H9 (cell line): ENCODE measurements at regions not wholly inside any gene's neighbourhood (a gene's known extent, or its start where the extent isn't known, plus 50 kb on each side); places are given as distances from the start of the nearest gene placed in this dataset.

Experiments
- DNase-seq: peaks from one replicate; pipeline ENCODE4 v3.0.0-alpha.2; 2017
- H2AFZ ChIP-seq: one replicate; pipeline ENCODE4 v1.6.1; 2013; ENCODE audit warnings: mild to moderate bottlenecking, low read length, control low read depth, moderate library complexity
- H2AK5ac ChIP-seq: 2 replicates; pipeline ENCODE4 v1.6.1; 2013; ENCODE audit warnings: low read length, control low read depth, mixed read lengths; ENCODE audit not compliant: insufficient read length
- H2BK120ac ChIP-seq: one replicate; pipeline ENCODE4 v1.6.1; 2013; ENCODE audit warnings: low read depth, mild to moderate bottlenecking, low read length, control low read depth, inconsistent platforms; ENCODE audit not compliant: poor library complexity, severe bottlenecking
- H2BK12ac ChIP-seq: 2 replicates; pipeline ENCODE4 v1.6.1; 2013; ENCODE audit warnings: low read length, control low read depth, mixed read lengths, low read depth; ENCODE audit not compliant: insufficient read length
- H2BK15ac ChIP-seq: 2 replicates; pipeline ENCODE4 v1.6.1; 2013; ENCODE audit warnings: low read depth, low read length, control low read depth
- H2BK20ac ChIP-seq: one replicate; pipeline ENCODE4 v1.6.1; 2013; ENCODE audit warnings: low read depth, mild to moderate bottlenecking, low read length, control low read depth, inconsistent platforms; ENCODE audit not compliant: poor library complexity, severe bottlenecking
- H2BK5ac ChIP-seq: 2 replicates; pipeline ENCODE4 v1.6.1; 2013; ENCODE audit warnings: low read length, control low read depth, mixed read lengths; ENCODE audit not compliant: insufficient read length
- H3K14ac ChIP-seq: 2 replicates; pipeline ENCODE4 v1.6.1; 2013; ENCODE audit warnings: low read length, control low read depth; ENCODE audit not compliant: insufficient read depth
- H3K18ac ChIP-seq: 2 replicates; pipeline ENCODE4 v1.6.1; 2013; ENCODE audit warnings: low read depth, mild to moderate bottlenecking, mixed read lengths, low read length, control low read depth; ENCODE audit not compliant: insufficient read length
- H3K23ac ChIP-seq: 2 replicates; pipeline ENCODE4 v1.6.1; 2013; ENCODE audit warnings: low read length, control low read depth, mixed read lengths, low read depth; ENCODE audit not compliant: insufficient read length
- H3K23me2 ChIP-seq: 2 replicates; pipeline ENCODE4 v1.6.1; 2013; ENCODE audit warnings: low read depth, mild to moderate bottlenecking, mixed read lengths, low read length, control low read depth; ENCODE audit not compliant: insufficient read length, poor library complexity, severe bottlenecking
- H3K27ac ChIP-seq: 2 replicates; pipeline ENCODE4 v1.5.1; 2013; ENCODE audit warnings: low read length, control low read depth, mixed read lengths, low read depth; ENCODE audit not compliant: insufficient read length
- H3K27me3 ChIP-seq: 2 replicates; pipeline ENCODE4 v1.6.1; 2013; ENCODE audit warnings: low read length, control low read depth, inconsistent platforms; ENCODE audit not compliant: insufficient read depth
- H3K4ac ChIP-seq: 2 replicates; pipeline ENCODE4 v1.6.1; 2013; ENCODE audit warnings: low read depth, mild to moderate bottlenecking, control low read depth, inconsistent platforms, low read length, moderate library complexity
- H3K4me1 ChIP-seq: 2 replicates; pipeline ENCODE4 v1.6.1; 2013; ENCODE audit warnings: low read length, control low read depth, inconsistent platforms; ENCODE audit not compliant: insufficient read depth
- H3K4me2 ChIP-seq: 2 replicates; pipeline ENCODE4 v1.6.1; 2013; ENCODE audit warnings: low read length, control low read depth, mixed read lengths; ENCODE audit not compliant: insufficient read length, insufficient read depth
- H3K56ac ChIP-seq: 2 replicates; pipeline ENCODE4 v1.6.1; 2013; ENCODE audit warnings: low read depth, mild to moderate bottlenecking, mixed read lengths, low read length, control low read depth; ENCODE audit not compliant: insufficient read length
- H3K79me1 ChIP-seq: 2 replicates; pipeline ENCODE4 v1.6.1; 2013; ENCODE audit warnings: low read depth, mild to moderate bottlenecking, moderate library complexity, low read length, control low read depth, inconsistent platforms; ENCODE audit not compliant: insufficient read depth, poor library complexity, severe bottlenecking
- H3K79me2 ChIP-seq: 2 replicates; pipeline ENCODE4 v1.6.1; 2013; ENCODE audit warnings: low read length, control low read depth, inconsistent platforms; ENCODE audit not compliant: insufficient read depth
- H3K9ac ChIP-seq: 2 replicates; pipeline ENCODE4 v1.6.1; 2013; ENCODE audit warnings: low read length, control low read depth, mixed read lengths; ENCODE audit not compliant: insufficient read length; ENCODE audit errors: extremely low read depth
- H3K9me3 ChIP-seq: one replicate; pipeline ENCODE4 v1.6.1; 2013; ENCODE audit warnings: low read depth, low read length, inconsistent platforms; ENCODE audit not compliant: control insufficient read depth
- H3T11ph ChIP-seq: one replicate; pipeline ENCODE4 v1.6.1; 2013; ENCODE audit warnings: mild to moderate bottlenecking, low read length, control low read depth, inconsistent platforms
- H4K20me1 ChIP-seq: one replicate; pipeline ENCODE4 v1.6.1; 2013; ENCODE audit not compliant: control insufficient read depth, insufficient read length, insufficient read depth
- H4K5ac ChIP-seq: 2 replicates; pipeline ENCODE4 v1.6.1; 2013; ENCODE audit warnings: low read depth, mild to moderate bottlenecking, mixed read lengths, low read length, control low read depth; ENCODE audit not compliant: insufficient read length
- H4K8ac ChIP-seq: replicated peaks from 2 replicates; pipeline ENCODE4 v1.6.1; 2013; ENCODE audit warnings: low read length, control low read depth, mixed read lengths, low read depth; ENCODE audit not compliant: insufficient read length
- H4K91ac ChIP-seq: 2 replicates; pipeline ENCODE4 v1.6.1; 2013; ENCODE audit warnings: low read depth, mild to moderate bottlenecking, moderate library complexity, mixed read lengths, low read length, control low read depth; ENCODE audit not compliant: insufficient read length
- H3K27ac Mint-ChIP-seq, 3 experiments: 2 replicates in 2 of 3; 3 replicates in 1 of 3; pipeline ENCODE4 v1.8.0; 2020 to 2021; ENCODE audit warnings: mixed read lengths in 3 of 3, mild to moderate bottlenecking in 1 of 3, moderate library complexity in 1 of 3
- H3K27me3 Mint-ChIP-seq: 2 replicates; pipeline ENCODE4 v1.8.0; 2021; ENCODE audit warnings: low read depth, mild to moderate bottlenecking, moderate library complexity, mixed read lengths
- H3K36me3 Mint-ChIP-seq, 3 experiments: 2 replicates in 2 of 3; 3 replicates in 1 of 3; pipeline ENCODE4 v1.8.0; 2020 to 2021; ENCODE audit warnings: low read depth in 3 of 3, mixed read lengths in 3 of 3; ENCODE audit not compliant: insufficient read depth in 1 of 3
- H3K4me1 Mint-ChIP-seq, 2 experiments: 2 replicates each; pipeline ENCODE4 v1.8.0; 2020; ENCODE audit warnings: mixed read lengths in 2 of 2
- H3K4me3 Mint-ChIP-seq, 2 experiments: 2 replicates in 1 of 2; 3 replicates in 1 of 2; pipeline ENCODE4 v1.8.0; 2020 to 2021; ENCODE audit warnings: mild to moderate bottlenecking in 2 of 2, mixed read lengths in 2 of 2, moderate library complexity in 1 of 2
- H3K9me3 Mint-ChIP-seq, 2 experiments: 2 replicates in 1 of 2; 3 replicates in 1 of 2; pipeline ENCODE4 v1.8.0; 2020; ENCODE audit warnings: mild to moderate bottlenecking in 2 of 2, mixed read lengths in 2 of 2, moderate library complexity in 1 of 2
- CTCF ChIP-seq: fragments of 200-600 bp; sonication (generic); conservative IDR thresholded peaks from 3 replicates; pipeline ENCODE4 v1.8.0; 2021; ENCODE audit warnings: antibody characterized with exemption, mild to moderate bottlenecking
- WGBS: extraction: QIAGEN DNeasy Blood & Tissue Kit; methylation state at CpG from one replicate; pipeline ENCODE4 v1.1.7; 2013; ENCODE audit warnings: missing lambda C conversion rate, low lambda C conversion rate, mixed read lengths; ENCODE audit not compliant: insufficient read length; ENCODE audit errors: extremely low coverage; 5-methylcytosine and 5-hydroxymethylcytosine counted together

GRCh38 chr7:65746398-65746669, 126.5 kb upstream of the VKORC1L1 start:
- no CpG with 5 or more reads among the region's 3 CpGs for WGBS
- DNase-seq = no peak
- H3K79me2 ChIP-seq = peaks cover under 1% of the 10 kb centered on the region; the same call in 1 of the 2 replicates

More at GRCh38 chr7:65746398-65746669, 126.5 kb upstream of the VKORC1L1 start:
- Histone ChIP-seq H2AK5ac (no peak overlapping the region), H3K27me3 (no peaks in the 10 kb centered on the region), H4K91ac (no peak overlapping the region), H3K9ac (no peak overlapping the region), H3K23ac (no peak overlapping the region), H3K56ac (no peak overlapping the region), H3K23me2 (no peaks in the 10 kb centered on the region), H3K4me2 (no peak overlapping the region), H3K4ac (no peak overlapping the region), H2BK15ac (no peak overlapping the region), H3K4me1 (no peaks in the 10 kb centered on the region), H2BK12ac (no peak overlapping the region), H3K79me1 (no peaks in the 10 kb centered on the region), H3K14ac (no peak overlapping the region), H2BK120ac (no peak overlapping the region), H3K18ac (no peak overlapping the region), H3K9me3 (no peaks in the 10 kb centered on the region), H4K5ac (no peak overlapping the region), H2AFZ (no peak overlapping the region), H3K27ac (no peak overlapping the region), H4K20me1 (no peaks in the 10 kb centered on the region), H2BK5ac (no peak overlapping the region), H3T11ph (no peak overlapping the region), H4K8ac (no peak overlapping the region), H2BK20ac (no peak overlapping the region)
- Mint-ChIP-seq H3K27me3 (no peaks in the 10 kb centered on the region), H3K4me3 (no peak overlapping the region), H3K27ac (no peak overlapping the region), H3K4me1 (peaks cover 0 to 8% of the 10 kb centered on the region in 2 experiments; a peak in 1 of 4 replicates), H3K36me3 (peaks cover 0 to 5% (median under 1%) of the 10 kb centered on the region in 3 experiments; a peak in 2 of 7 replicates), H3K9me3 (no peaks in the 10 kb centered on the region; a peak in 1 of 5 replicates)
- TF ChIP-seq CTCF = no peak
